ENCODE measurements at regions not wholly inside any gene's neighbourhood (a gene's known extent, or its start where the extent isn't known, plus 50 kb on each side); places are given as distances from the start of the nearest gene placed in this dataset.

GRCh38 chr11:134667175-134667500, 255.1 kb upstream of the B3GAT1 start:
- ATAC-seq = no peak
- TF ChIP-seq ISL1 (CRISPR knock-in tag; IDR thresholded peaks at IDR 0.05) = no peak
- no peak for TF ChIP-seq ZNF70 (CRISPR knock-in tag; IDR thresholded peaks at IDR 0.05)
- TF ChIP-seq CSRNP3 (CRISPR knock-in tag; IDR thresholded peaks at IDR 0.05) = no peak
- TF ChIP-seq ZNF8 (CRISPR knock-in tag; IDR thresholded peaks at IDR 0.05) = no peak
- TF ChIP-seq OSR1 (CRISPR knock-in tag; IDR thresholded peaks at IDR 0.05) = no peak
- no peak for TF ChIP-seq ZNF565 (CRISPR knock-in tag; conservative IDR thresholded peaks at IDR 0.05; ENCODE audit: low read depth)
- TF ChIP-seq PATZ1 (CRISPR knock-in tag; IDR thresholded peaks at IDR 0.05; ENCODE audit: borderline replicate concordance) = no peak
- no peak for TF ChIP-seq ZFP3 (CRISPR knock-in tag; IDR thresholded peaks at IDR 0.05)

GRCh38 chr11:134666273-134667174, 254.5 kb upstream of the B3GAT1 start:
- TF ChIP-seq CREB5 (CRISPR knock-in tag; IDR thresholded peaks at IDR 0.05; ENCODE audit: low read depth) = no peak
- no peak for TF ChIP-seq TOX (CRISPR knock-in tag; IDR thresholded peaks at IDR 0.05; ENCODE audit: borderline replicate concordance)
- TF ChIP-seq ZFP3 (CRISPR knock-in tag; IDR thresholded peaks at IDR 0.05) = no peak
- no peak for TF ChIP-seq TSHZ2 (CRISPR knock-in tag; IDR thresholded peaks at IDR 0.05)
- no peak for TF ChIP-seq ARNTL (CRISPR knock-in tag; IDR thresholded peaks at IDR 0.05; ENCODE audit: borderline replicate concordance, low read depth)
- TF ChIP-seq RARB (CRISPR knock-in tag; IDR thresholded peaks at IDR 0.05) = no peak
- TF ChIP-seq CSRNP3 (CRISPR knock-in tag; IDR thresholded peaks at IDR 0.05) = no peak
- no peak for TF ChIP-seq ZNF8 (CRISPR knock-in tag; IDR thresholded peaks at IDR 0.05)
- TF ChIP-seq CSDC2 (CRISPR knock-in tag; IDR thresholded peaks at IDR 0.05) = no peak
- no peak for TF ChIP-seq ZNF70 (CRISPR knock-in tag; IDR thresholded peaks at IDR 0.05)
- no peak for TF ChIP-seq POU6F1 (CRISPR knock-in tag; IDR thresholded peaks at IDR 0.05; ENCODE audit: borderline replicate concordance, low read depth)
- TF ChIP-seq OSR1 (CRISPR knock-in tag; IDR thresholded peaks at IDR 0.05) = no peak
- TF ChIP-seq PATZ1 (CRISPR knock-in tag; IDR thresholded peaks at IDR 0.05; ENCODE audit: borderline replicate concordance) = no peak
- no peak for ATAC-seq
